K562 (cell line): ENCODE measurements at regions not wholly inside any gene's neighbourhood (a gene's known extent, or its start where the extent isn't known, plus 50 kb on each side); places are given as distances from the start of the nearest gene placed in this dataset.

ENCODE experiments used
- BCLAF1 ChIP-seq, 2 experiments: fragments of 450-650 bp in 1 of 2; IDR thresholded peaks; 2 replicates each; pipeline ENCODE4 v1.6.1; 2011 to 2017; ENCODE audit warnings: low read depth in 2 of 2, antibody characterized with exemption in 1 of 2, borderline replicate concordance in 1 of 2, low read length in 1 of 2, mild to moderate bottlenecking in 1 of 2, mixed read lengths in 1 of 2; ENCODE audit not compliant: control insufficient read depth in 1 of 2
- GABPA ChIP-seq: fragments of 200-800 bp; sonication (Bioruptor generic); conservative IDR thresholded peaks from 2 replicates; pipeline ENCODE4 v1.6.1; 2016; ENCODE audit warnings: low read depth, missing genetic modification characterization, missing compliant biosample characterization
- JUN ChIP-seq, 2 experiments: sonication (generic) in 1 of 2; formaldehyde crosslinking in 1 of 2; IDR thresholded peaks; 2 replicates each; pipeline versions ENCODE4 v1.6.1 to v1.8.0; 2012 to 2022; ENCODE audit warnings: borderline replicate concordance in 2 of 2, mild to moderate bottlenecking in 2 of 2, improper control_type of control experiment in 1 of 2, low read depth in 1 of 2, low read length in 1 of 2, missing genetic modification reagents in 1 of 2
- JUND ChIP-seq, 2 experiments: IDR thresholded peaks; 2 replicates in 1 of 2; 3 replicates in 1 of 2; pipeline ENCODE4 v1.6.1; 2011; ENCODE audit warnings: borderline replicate concordance in 2 of 2, low read depth in 2 of 2, low read length in 2 of 2, improper control_type of control experiment in 1 of 2, missing biosample characterization in 1 of 2, missing genetic modification characterization in 1 of 2, missing genetic modification reagents in 1 of 2
- MAFK ChIP-seq: IDR thresholded peaks from 2 replicates; pipeline ENCODE4 v1.6.1; 2011; ENCODE audit warnings: low read length, improper control_type of control experiment
- MAX ChIP-seq: sonication (generic); formaldehyde crosslinking; IDR thresholded peaks from 2 replicates; pipeline ENCODE4 v1.9.0; 2022; ENCODE audit warnings: mild to moderate bottlenecking, missing genetic modification reagents
- RBM25 ChIP-seq: fragments of 200-400 bp; formaldehyde crosslinking; IDR thresholded peaks from 2 replicates; pipeline ENCODE4 v1.6.1; 2018; ENCODE audit warnings: low read length, low read depth, moderate library complexity; ENCODE audit not compliant: severe bottlenecking
- SMAD1 ChIP-seq: fragments of 150-350 bp; IDR thresholded peaks from 2 replicates; pipeline ENCODE4 v1.6.1; 2014; ENCODE audit warnings: low read length, low read depth; ENCODE audit not compliant: partially characterized antibody
- USF1 ChIP-seq: sonication (generic); formaldehyde crosslinking; IDR thresholded peaks from 2 replicates; pipeline ENCODE4 v1.9.0; 2022; ENCODE audit warnings: mild to moderate bottlenecking, missing genetic modification reagents
- YBX1 ChIP-seq: fragments of 450-650 bp; IDR thresholded peaks from 2 replicates; pipeline ENCODE4 v1.7.1; 2016; ENCODE audit warnings: mild to moderate bottlenecking
- ZBTB26 ChIP-seq: fragments of 450-650 bp; formaldehyde crosslinking; IDR thresholded peaks from 2 replicates; pipeline ENCODE4 v1.4.0; 2022; ENCODE audit warnings: missing genetic modification characterization
- ZFP36 ChIP-seq: fragments of 150-350 bp; IDR thresholded peaks from 2 replicates; pipeline ENCODE4 v1.6.1; 2018; ENCODE audit warnings: low read length, low read depth; ENCODE audit not compliant: partially characterized antibody
- ZSCAN29 ChIP-seq: fragments of 450-650 bp; IDR thresholded peaks from 2 replicates; pipeline ENCODE4 v1.6.1; 2017

GRCh38 chr18:66931010-66931409 is 327.1 kb upstream of the CDH19 start:
- TF ChIP-seq BCLAF1 (IDR thresholded peaks at IDR 0.05; ENCODE audit: borderline replicate concordance in 1 of 2, control insufficient read depth in 1 of 2, low read depth in 2 of 2, low read length in 1 of 2): no peak
- no peak for TF ChIP-seq RBM25
- no peak for TF ChIP-seq GABPA (tag)
- TF ChIP-seq ZFP36: no peak
- no peak for TF ChIP-seq YBX1
- TF ChIP-seq MAX (CRISPR knock-in tag): no peak
- TF ChIP-seq ZBTB26 (CRISPR knock-in tag): no peak
- TF ChIP-seq ZSCAN29: no peak
- no peak for TF ChIP-seq JUN (IDR thresholded peaks at IDR 0.05; ENCODE audit: borderline replicate concordance, low read depth, low read length)
- TF ChIP-seq JUN (CRISPR knock-in tag; IDR thresholded peaks at IDR 0.05; ENCODE audit: borderline replicate concordance): no peak
- TF ChIP-seq JUND (IDR thresholded peaks at IDR 0.05; ENCODE audit: borderline replicate concordance, low read depth, low read length): no peak
- no peak for TF ChIP-seq JUND (tag; IDR thresholded peaks at IDR 0.05; ENCODE audit: borderline replicate concordance, low read depth, low read length)
- TF ChIP-seq USF1 (CRISPR knock-in tag): no peak
- no peak for TF ChIP-seq MAFK
- TF ChIP-seq SMAD1: no peak
